GM12878 (cell line): ENCODE measurements at regions not wholly inside any gene's neighbourhood (a gene's known extent, or its start where the extent isn't known, plus 50 kb on each side); places are given as distances from the start of the nearest gene placed in this dataset.
A peak's percentile ranks its signal among the peaks of the same experiment; 100 is the strongest.

ENCODE experiments used
- ATAC-seq: fragments of 200-7000 bp; cut with Tn5 transposase; 3 replicates; pipeline ENCODE4 v1.9.1; 2020; ENCODE audit warnings: mild to moderate bottlenecking, moderate library complexity
- BruUV-seq: library from RNA; stranded (reverse); fragments of 400-500 nt; replicated peaks from 2 replicates; lab custom pipeline; 2021; lab: Mats Ljungman, UMichigan
- CTCF ChIA-PET: fragments of 300-600 bp; sonication (Branson Sonifier 250); formaldehyde crosslinking; extraction: SDS; loops from one replicate; lab custom pipeline; 2021; ENCODE audit warnings: inconsistent platforms; lab: Yijun Ruan, JAX
- POLR2A ChIA-PET: fragments of 350-600 bp; formaldehyde crosslinking; extraction: SDS; loops from one replicate; lab custom pipeline; 2021; ENCODE audit warnings: inconsistent platforms; lab: Charles Lee
- RAD21 ChIA-PET: fragments of 300-600 bp; sonication (Branson Sonifier 250); formaldehyde crosslinking; loops from one replicate; lab custom pipeline; 2023; ENCODE audit warnings: antibody characterized with exemption; ENCODE audit not compliant: unreplicated experiment; lab: Charles Lee
- SMC1A ChIA-PET: fragments of 300-600 bp; sonication (Branson Sonifier 250); formaldehyde crosslinking; loops from one replicate; lab custom pipeline; 2023; ENCODE audit not compliant: unreplicated experiment, uncharacterized antibody; lab: Charles Lee
- DNase-seq: peaks from one replicate; pipeline ENCODE4 v3.0.0-alpha.2; 2011; ENCODE audit warnings: low read depth, low spot score
- FAIRE-seq: peaks from 3 replicates; lab custom pipeline; 2011; peaks lifted over from hg19 to GRCh38; lab: Jason Lieb, UNC
- H2AFZ ChIP-seq: 2 replicates; pipeline ENCODE4 v1.6.0; 2011; ENCODE audit warnings: low read depth, low read length, control low read depth; ENCODE audit not compliant: control insufficient read depth
- H3K27ac ChIP-seq: 2 replicates; pipeline ENCODE4 v1.5.1; 2011; ENCODE audit warnings: control low read depth; ENCODE audit not compliant: control insufficient read depth, insufficient read depth
- H3K27me3 ChIP-seq, 2 experiments: replicated peaks in 1 of 2; 2 replicates each; pipeline versions ENCODE4 v1.6.0 to v1.6.1; 2011; ENCODE audit warnings: low read length in 1 of 2; ENCODE audit not compliant: control insufficient read depth in 2 of 2, insufficient read depth in 2 of 2
- H3K36me3 ChIP-seq, 2 experiments: 2 replicates each; pipeline ENCODE4 v1.5.1; 2011; ENCODE audit warnings: low read length in 1 of 2; ENCODE audit not compliant: control insufficient read depth in 2 of 2, insufficient read depth in 2 of 2
- H3K4me1 ChIP-seq: 2 replicates; pipeline ENCODE4 v1.6.1; 2011; ENCODE audit warnings: mild to moderate bottlenecking, low read length, moderate library complexity, mixed read lengths; ENCODE audit not compliant: control insufficient read depth, insufficient read depth
- H3K4me2 ChIP-seq: 2 replicates; pipeline ENCODE4 v1.6.0; 2011; ENCODE audit warnings: control low read depth; ENCODE audit not compliant: control insufficient read depth, insufficient read depth
- H3K4me3 ChIP-seq: fragments of 200-600 bp; sonication (generic); 2 replicates; pipeline ENCODE4 v1.5.1; 2016
- H3K79me2 ChIP-seq: 2 replicates; pipeline ENCODE4 v1.6.0; 2011; ENCODE audit warnings: low read length; ENCODE audit not compliant: control insufficient read depth, insufficient read depth
- H3K9ac ChIP-seq: 2 replicates; pipeline ENCODE4 v1.8.0; 2011; ENCODE audit warnings: low read length, control low read depth, mixed read lengths; ENCODE audit not compliant: control insufficient read depth, insufficient read depth
- H3K9me3 ChIP-seq: replicated peaks from 3 replicates; pipeline ENCODE4 v1.5.1; 2011; ENCODE audit warnings: mild to moderate bottlenecking, low read length; ENCODE audit not compliant: control insufficient read depth, insufficient read depth
- H4K20me1 ChIP-seq: 2 replicates; pipeline ENCODE4 v1.6.0; 2011; ENCODE audit not compliant: control insufficient read depth, insufficient read depth
- JUND ChIP-seq: IDR thresholded peaks from 2 replicates; pipeline ENCODE4 v1.6.1; 2012; ENCODE audit warnings: low read depth, mild to moderate bottlenecking, low read length, improper control_type of control experiment, moderate library complexity
- MYC ChIP-seq: IDR thresholded peaks from 2 replicates; pipeline ENCODE4 v1.6.1; 2011; ENCODE audit warnings: mild to moderate bottlenecking, low read length, moderate library complexity, inconsistent platforms; ENCODE audit not compliant: insufficient read depth, insufficient replicate concordance, insufficient read length, severe bottlenecking
- PBX3 ChIP-seq: IDR thresholded peaks from 2 replicates; pipeline ENCODE4 v1.6.1; 2011; ENCODE audit warnings: mild to moderate bottlenecking, low read depth, low read length, moderate library complexity; ENCODE audit not compliant: insufficient replicate concordance
- RUNX3 ChIP-seq: IDR thresholded peaks from 2 replicates; pipeline ENCODE4 v1.6.1; 2012; ENCODE audit warnings: low read length, inconsistent platforms
- SIX5 ChIP-seq: IDR thresholded peaks from 2 replicates; pipeline ENCODE4 v1.6.1; 2011; ENCODE audit warnings: mild to moderate bottlenecking, low read depth, low read length, moderate library complexity; ENCODE audit not compliant: severe bottlenecking
- TCF7 ChIP-seq: IDR thresholded peaks from 2 replicates; pipeline ENCODE4 v1.6.1; 2014; ENCODE audit warnings: antibody characterized with exemption, borderline replicate concordance
- in situ Hi-C: fragments of 300-500 bp; cut with MboI; formaldehyde crosslinking; loops from 9 replicates; pipeline ENCODE4 v1.14.3; 2018; ENCODE audit warnings: mixed read lengths
- intact Hi-C: fragments of 100-400 bp; cut with micrococcal nuclease; formaldehyde crosslinking; loops from one replicate; pipeline ENCODE4 v1.14.2; 2022; ENCODE audit not compliant: unreplicated experiment

- Histone ChIP-seq H2AFZ (no peak overlapping the region), H3K36me3 (no peaks in the 10 kb centered on the region), H4K20me1 (no peaks in the 10 kb centered on the region), H3K9ac (no peak overlapping the region), H3K4me2 (peak overlapping the region; percentile 62), H3K4me1 (peaks cover 25% of the 10 kb centered on the region), H3K79me2 (no peaks in the 10 kb centered on the region), H3K27me3 (no peaks in the 10 kb centered on the region), H3K4me3 (no peak overlapping the region), H3K27ac (no peak overlapping the region; the same call in 1 of the 2 replicates), H3K9me3 (no peaks in the 10 kb centered on the region; the same call in 2 of the 3 replicates)
- no TSS peak for BruUV-seq
- ChIA-PET POLR2A (no interaction called here), SMC1A (interaction anchor here (0.6 to 7.2 kb wide), 3 partner anchors 10 to 86 kb away, joined by 3 to 39 read pairs (median 5); no protein-coding TSS in a partner anchor), CTCF (interaction anchor here (0.6 to 1.3 kb wide), 3 partner anchors 10 to 354 kb away, joined by 3 to 4 read pairs (median 3); no protein-coding TSS in a partner anchor), RAD21 (no interaction called here)
- DNase-seq (no peak), FAIRE-seq (no peak), ATAC-seq (peak; percentile 21; the same call in 2 of the 3 replicates)
- intact Hi-C loops = loop anchor here (5.0 kb wide), 1 partner anchor 313 kb away; no protein-coding TSS in a partner anchor
- in situ Hi-C loops = no loop called here
- TF ChIP-seq TCF7 (no peak), SIX5 (no peak), MYC (no peak), PBX3 (no peak), RUNX3 (no peak), JUND (no peak)
Measured at GRCh38 chr5:143514616-143515335, 111.3 kb upstream of the NR3C1 start.
